GM19438 (cell line): ENCODE measurements at regions not wholly inside any gene's neighbourhood (a gene's known extent, or its start where the extent isn't known, plus 50 kb on each side); places are given as distances from the start of the nearest gene placed in this dataset.

Experiments used
- ATAC-seq: cut with Tn5 transposase; IDR thresholded peaks from one replicate; pipeline ENCODE4 v1.9.1; 2021; ENCODE audit warnings: low read depth; ENCODE audit not compliant: unreplicated experiment

- no peak for ATAC-seq
Measured at GRCh38 chr4:182111586-182111985, 131.6 kb upstream of the TENM3 start.

GRCh38 chr4:182113779-182114178, 129.4 kb upstream of the TENM3 start:
- ATAC-seq: no peak

- ATAC-seq: no peak
Measured at GRCh38 chr4:182124359-182124758, 118.8 kb upstream of the TENM3 start.

GRCh38 chr4:182126096-182126495, 117.1 kb upstream of the TENM3 start:
- ATAC-seq: no peak

- no peak for ATAC-seq
Measured at GRCh38 chr4:182126603-182127002, 116.6 kb upstream of the TENM3 start.

GRCh38 chr4:182133033-182133432, 110.2 kb upstream of the TENM3 start:
- ATAC-seq: no peak

- no peak for ATAC-seq
Measured at GRCh38 chr4:182134261-182134660, 108.9 kb upstream of the TENM3 start.

GRCh38 chr4:182136201-182136600, 107.0 kb upstream of the TENM3 start:
- ATAC-seq: no peak

GRCh38 chr4:182137343-182137742, 105.9 kb upstream of the TENM3 start:
- ATAC-seq: no peak

- ATAC-seq: no peak
Measured at GRCh38 chr4:182139491-182139890, 103.7 kb upstream of the TENM3 start.

GRCh38 chr4:182140547-182140946, 102.7 kb upstream of the TENM3 start:
- ATAC-seq: no peak

- ATAC-seq: no peak
Measured at GRCh38 chr4:182141061-182141460, 102.1 kb upstream of the TENM3 start.

- no peak for ATAC-seq
Measured at GRCh38 chr4:182142176-182143085, 100.8 kb upstream of the TENM3 start.

- no peak for ATAC-seq
Measured at GRCh38 chr4:182143086-182143821, 99.9 kb upstream of the TENM3 start.

- peak; percentile 33 for ATAC-seq
Measured at GRCh38 chr4:182143822-182144625, 99.2 kb upstream of the TENM3 start.

- ATAC-seq: peak; percentile 37
Measured at GRCh38 chr4:182144626-182145333, 98.4 kb upstream of the TENM3 start.

GRCh38 chr4:182145334-182145905, 97.8 kb upstream of the TENM3 start:
- ATAC-seq: no peak

- ATAC-seq: no peak
Measured at GRCh38 chr4:182147391-182147790, 95.8 kb upstream of the TENM3 start.

GRCh38 chr4:182150645-182151044, 92.6 kb upstream of the TENM3 start:
- ATAC-seq: no peak

GRCh38 chr4:182155806-182156205, 87.4 kb upstream of the TENM3 start:
- ATAC-seq: no peak
